Endothelial cell of umbilical vein (primary cell): ENCODE measurements at regions not wholly inside any gene's neighbourhood (a gene's known extent, or its start where the extent isn't known, plus 50 kb on each side); places are given as distances from the start of the nearest gene placed in this dataset.

ENCODE experiments used
- BruUV-seq: library from RNA; stranded (reverse); fragments of 400-500 nt; replicated peaks from 2 replicates; lab custom pipeline; 2021; lab: Mats Ljungman, UMichigan
- CTCF ChIA-PET: fragments of 300-600, 350-600 bp; sonication (Branson Sonifier 250); formaldehyde crosslinking; loops from one replicate; lab custom pipeline; 2021; ENCODE audit warnings: antibody characterized with exemption, inconsistent platforms; lab: Charles Lee
- POLR2A ChIA-PET: fragments of 300-600, 350-600 bp; sonication (Branson Sonifier 250); formaldehyde crosslinking; loops from one replicate; lab custom pipeline; 2021; ENCODE audit warnings: antibody characterized with exemption, inconsistent platforms; lab: Charles Lee
- DNase-seq: peaks from one replicate; pipeline ENCODE4 v3.0.0-alpha.2; 2011; ENCODE audit warnings: low read depth, low spot score
- FAIRE-seq: peaks from 2 replicates; lab custom pipeline; 2011; peaks lifted over from hg19 to GRCh38; lab: Jason Lieb, UNC
- H2AFZ ChIP-seq: 2 replicates; pipeline ENCODE4 v1.6.0; 2012; ENCODE audit warnings: low read depth, low read length, control low read depth, inconsistent platforms
- H3K27ac ChIP-seq: 2 replicates; pipeline ENCODE4 v1.5.1; 2011; ENCODE audit warnings: low read depth, mild to moderate bottlenecking, control low read depth, low read length, moderate library complexity; ENCODE audit not compliant: insufficient read depth
- H3K27me3 ChIP-seq, 2 experiments: 2 replicates each; pipeline versions ENCODE4 v1.6.0 to v1.6.1; 2011; ENCODE audit warnings: low read length in 2 of 2, mixed read lengths in 1 of 2; ENCODE audit not compliant: control insufficient read depth in 2 of 2, insufficient read depth in 2 of 2
- H3K36me3 ChIP-seq, 2 experiments: 2 replicates in 1 of 2; 3 replicates in 1 of 2; pipeline ENCODE4 v1.5.1; 2011; ENCODE audit warnings: low read length in 2 of 2, mild to moderate bottlenecking in 1 of 2, moderate library complexity in 1 of 2; ENCODE audit not compliant: control insufficient read depth in 2 of 2, insufficient read depth in 2 of 2; ENCODE audit errors: extremely low read depth in 1 of 2
- H3K4me1 ChIP-seq: 3 replicates; pipeline ENCODE4 v1.5.1; 2011; ENCODE audit warnings: mild to moderate bottlenecking, low read length; ENCODE audit not compliant: control insufficient read depth, insufficient read depth; ENCODE audit errors: extremely low read depth
- H3K4me2 ChIP-seq: 2 replicates; pipeline ENCODE4 v1.6.1; 2011; ENCODE audit warnings: low read length, control low read depth, mixed read lengths; ENCODE audit not compliant: insufficient read depth
- H3K4me3 ChIP-seq, 3 experiments: fragments of 200-600 bp in 1 of 3; sonication (generic), shearing (Covaris generic) in 1 of 3; replicated peaks in 1 of 3; 2 replicates each; pipeline ENCODE4 v1.5.1; 2011 to 2016; ENCODE audit warnings: control low read depth in 3 of 3, low read length in 3 of 3, mild to moderate bottlenecking in 2 of 3, inconsistent platforms in 1 of 3, low read depth in 1 of 3, moderate library complexity in 1 of 3; ENCODE audit not compliant: insufficient read depth in 1 of 3
- H3K79me2 ChIP-seq: 2 replicates; pipeline ENCODE4 v1.6.0; 2012; ENCODE audit warnings: low read length, inconsistent platforms; ENCODE audit not compliant: control insufficient read depth, insufficient read depth
- H3K9ac ChIP-seq: replicated peaks from 2 replicates; pipeline ENCODE3; 2011; ENCODE audit warnings: low read length, control low read depth; ENCODE audit not compliant: insufficient read depth; ENCODE audit errors: extremely low read depth
- H3K9me1 ChIP-seq: replicated peaks from 3 replicates; pipeline ENCODE4 v1.6.0; 2011; ENCODE audit warnings: mild to moderate bottlenecking, low read length; ENCODE audit not compliant: control insufficient read depth, insufficient read depth; ENCODE audit errors: extremely low read depth
- H3K9me3 ChIP-seq: replicated peaks from 2 replicates; pipeline ENCODE4 v1.5.1; 2012; ENCODE audit warnings: low read length, inconsistent platforms; ENCODE audit not compliant: control insufficient read depth, insufficient read depth
- H4K20me1 ChIP-seq: replicated peaks from 2 replicates; pipeline ENCODE3; 2011; ENCODE audit warnings: mild to moderate bottlenecking, low read length; ENCODE audit not compliant: control insufficient read depth, insufficient read depth; ENCODE audit errors: extremely low read depth
- CTCF ChIP-seq, 2 donors: IDR thresholded peaks; 1 replicate in 1 of 2; 2 replicates in 1 of 2; pipeline ENCODE4 v1.5.1; 2011; ENCODE audit warnings: low read length in 2 of 2, mild to moderate bottlenecking in 2 of 2, moderate library complexity in 2 of 2, control low read depth in 1 of 2, inconsistent platforms in 1 of 2, low read depth in 1 of 2; ENCODE audit not compliant: insufficient read depth in 1 of 2; ENCODE audit errors: extremely low read depth in 1 of 2
- EZH2 ChIP-seq: IDR thresholded peaks from 2 replicates; pipeline ENCODE4 v1.6.1; 2012; ENCODE audit warnings: borderline replicate concordance, low read depth, mild to moderate bottlenecking, moderate library complexity, low read length, inconsistent platforms; ENCODE audit not compliant: severe bottlenecking
- FOS ChIP-seq: IDR thresholded peaks from 2 replicates; pipeline ENCODE4 v1.6.1; 2011; ENCODE audit warnings: mild to moderate bottlenecking, low read length, moderate library complexity, borderline replicate concordance; ENCODE audit not compliant: insufficient read depth
- GATA2 ChIP-seq: IDR thresholded peaks from 2 replicates; pipeline ENCODE4 v1.7.0; 2011; ENCODE audit warnings: low read depth, mild to moderate bottlenecking, moderate library complexity, mixed read lengths, low read length; ENCODE audit not compliant: insufficient read length, insufficient read depth
- JUN ChIP-seq: IDR thresholded peaks from 2 replicates; pipeline ENCODE4 v1.6.1; 2011; ENCODE audit warnings: borderline replicate concordance, low read depth; ENCODE audit not compliant: insufficient read length, insufficient read depth
- MYC ChIP-seq: IDR thresholded peaks from one replicate; pipeline ENCODE4 v1.6.1; 2011; ENCODE audit warnings: mild to moderate bottlenecking, low read depth, low read length
- POLR2A ChIP-seq: IDR thresholded peaks from 2 replicates; pipeline ENCODE4 v1.6.1; 2012; ENCODE audit warnings: low read depth, mild to moderate bottlenecking, control low read depth, low read length
- POLR2AphosphoS5 ChIP-seq: IDR thresholded peaks from 2 replicates; pipeline ENCODE4 v1.6.1; 2012; ENCODE audit warnings: low read depth, mild to moderate bottlenecking, control low read depth, low read length, moderate library complexity; ENCODE audit not compliant: insufficient read depth
- dilution Hi-C: fragments of 300-500 bp; cut with MboI; formaldehyde crosslinking; loops from one replicate; pipeline ENCODE4 v1.15.0; 2019; ENCODE audit warnings: low sequenced_read_pairs; ENCODE audit not compliant: extremely low pct_ligation_motif_present
- intact Hi-C: fragments of 100-400 bp; cut with micrococcal nuclease; formaldehyde crosslinking; loops from one replicate; pipeline ENCODE4 v1.10.0; 2022
- TF ChIP-seq, protein P1 (sequence below): IDR thresholded peaks from 2 replicates; pipeline ENCODE4 v1.6.1; 2011; ENCODE audit not compliant: insufficient read depth, insufficient read length

DNA sequence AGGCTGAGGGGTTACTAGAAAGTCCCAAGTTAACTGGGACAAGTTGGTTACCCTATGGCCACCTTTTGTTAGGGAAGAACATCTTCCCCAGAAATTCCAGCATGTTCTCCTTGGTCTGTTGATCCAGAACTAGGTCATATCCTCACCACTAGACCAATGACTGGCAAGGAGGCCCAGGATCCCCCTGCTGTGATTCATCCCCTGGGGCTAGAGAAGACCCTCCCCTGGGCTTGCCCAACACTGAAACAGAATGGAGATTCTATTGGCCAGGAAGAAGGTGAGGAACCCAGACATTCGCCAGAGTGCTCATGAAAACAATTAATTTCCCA is 90.1 kb upstream of the SIM2 start:
- Histone ChIP-seq H3K27ac (no peak overlapping the region), H3K4me2 (no peak overlapping the region), H3K27me3 (peaks cover 3 to 11% of the 10 kb centered on the region in 2 experiments), H4K20me1 (no peaks in the 10 kb centered on the region), H3K79me2 (no peaks in the 10 kb centered on the region), H3K9me3 (no peaks in the 10 kb centered on the region), H3K4me1 (peaks cover 3% of the 10 kb centered on the region), H3K4me3 (no peak overlapping the region), H3K36me3 (no peaks in the 10 kb centered on the region), H3K9ac (no peak overlapping the region), H2AFZ (no peak overlapping the region), H3K9me1 (no peaks in the 10 kb centered on the region)
- POLR2A ChIA-PET: no interaction called here
- dilution Hi-C loops: no loop called here
- no peak for TF ChIP-seq POLR2A
- no peak for TF ChIP-seq MYC
- TF ChIP-seq GATA2: no peak
- no peak for TF ChIP-seq POLR2AphosphoS5
- TF ChIP-seq CTCF (IDR thresholded peaks at IDR 0.05; ENCODE audit: extremely low read depth in 1 of 2, insufficient read depth in 1 of 2, low read depth in 1 of 2, low read length in 2 of 2): no peak
- TF ChIP-seq JUN: no peak
- no peak for TF ChIP-seq FOS
- TF ChIP-seq, protein P1, sequence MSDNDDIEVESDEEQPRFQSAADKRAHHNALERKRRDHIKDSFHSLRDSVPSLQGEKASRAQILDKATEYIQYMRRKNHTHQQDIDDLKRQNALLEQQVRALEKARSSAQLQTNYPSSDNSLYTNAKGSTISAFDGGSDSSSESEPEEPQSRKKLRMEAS: no peak
- TF ChIP-seq EZH2: no peak
- DNase-seq (no peak), FAIRE-seq (no peak)
- intact Hi-C loops: no loop called here
- BruUV-seq: no TSS peak
- CTCF ChIA-PET: interaction anchor here (1.1 to 5.7 kb wide), 3 partner anchors 13 to 80 kb away, joined by 3 to 48 read pairs (median 4); no protein-coding TSS in a partner anchor
